ENCODE measurements at regions not wholly inside any gene's neighbourhood (a gene's known extent, or its start where the extent isn't known, plus 50 kb on each side); places are given as distances from the start of the nearest gene placed in this dataset.
A peak's percentile ranks its signal among the peaks of the same experiment; 100 is the strongest.

GRCh38 chr2:56583796-56584315, 400.1 kb downstream of the CCDC85A start:
- Histone ChIP-seq H2AFZ (ENCODE audit: low read length) (no peak overlapping the region), H3K27ac (ENCODE audit: low read depth, low read length) (no peak overlapping the region), H3K9ac (replicated peaks in 1 of 4; ENCODE audit: extremely low read depth in 1 of 4, low read depth in 3 of 4, low read length in 3 of 4) (no peak overlapping the region), H3K23me2 (ENCODE audit: low read depth, low read length) (no peaks in the 10 kb centered on the region), H3K9me3 (ENCODE audit: insufficient read depth in 2 of 2, low read depth in 1 of 2, low read length in 1 of 2) (no peaks in the 10 kb centered on the region), H3K36me3 (ENCODE audit: control insufficient read depth in 2 of 4, insufficient read depth in 4 of 4, low read length in 3 of 4) (no peaks in the 10 kb centered on the region), H3K18ac (ENCODE audit: extremely low read depth, low read length) (no peak overlapping the region), H3K27me3 (replicated peaks in 1 of 4; ENCODE audit: control insufficient read depth in 3 of 4, extremely low read depth in 1 of 4, insufficient read depth in 3 of 4, low read length in 3 of 4) (no peaks in the 10 kb centered on the region), H3K4me3 (ENCODE audit: extremely low read depth in 1 of 4, insufficient read depth in 2 of 4, low read depth in 3 of 4, low read length in 4 of 4) (no peak overlapping the region), H3K79me1 (ENCODE audit: low read depth, low read length) (no peaks in the 10 kb centered on the region), H4K91ac (replicated peaks; ENCODE audit: insufficient read length, low read length) (no peak overlapping the region), H2BK12ac (ENCODE audit: low read depth, low read length) (no peak overlapping the region), H4K20me1 (replicated peaks in 1 of 2; ENCODE audit: control insufficient read depth in 1 of 2, insufficient read depth in 2 of 2, low read length in 2 of 2) (no peaks in the 10 kb centered on the region), H2AK5ac (ENCODE audit: low read depth, low read length) (no peak overlapping the region), H3K4ac (replicated peaks; ENCODE audit: insufficient read length, low read depth, low read length) (no peak overlapping the region), H3K23ac (ENCODE audit: insufficient read length) (no peak overlapping the region), H2BK20ac (ENCODE audit: low read length) (no peak overlapping the region), H3K56ac (replicated peaks; ENCODE audit: insufficient read length, low read depth, low read length) (no peak overlapping the region), H2BK120ac (replicated peaks; ENCODE audit: low read depth, low read length) (no peak overlapping the region), H2BK15ac (ENCODE audit: low read length) (no peak overlapping the region), H4K8ac (ENCODE audit: extremely low read depth, insufficient read depth, low read length) (no peak overlapping the region), H3K4me1 (replicated peaks in 1 of 4; ENCODE audit: control insufficient read depth in 3 of 4, insufficient read depth in 4 of 4, low read length in 3 of 4) (peaks cover 0 to 2% (median 0%) of the 10 kb centered on the region in 4 experiments; a peak in 1 of 7 replicates), H3K79me2 (ENCODE audit: control insufficient read depth in 1 of 2, insufficient read depth in 2 of 2, low read length in 2 of 2) (no peaks in the 10 kb centered on the region), H3K4me2 (ENCODE audit: insufficient read depth in 1 of 2, low read depth in 2 of 2, low read length in 2 of 2) (no peak overlapping the region), H3K14ac (ENCODE audit: insufficient read length) (no peak overlapping the region), H2BK5ac (ENCODE audit: low read depth, low read length) (no peak overlapping the region), H4K5ac (ENCODE audit: insufficient read length, low read depth, low read length) (no peak overlapping the region)
- POLR2A ChIA-PET (ENCODE audit: partially characterized antibody), result no interaction called here
- no peak for DNase-seq (ENCODE audit: low read depth in 1 of 2, low spot score in 2 of 2)
- CTCF ChIA-PET (ENCODE audit: partially characterized antibody), result no interaction called here
- 82% methylated on average over 1 of the region's 1 CpG; no CpG with 5 or more reads in 1 of the 2 experiments for WGBS, 2 experiments (ENCODE audit: extremely low coverage in 1 of 2, insufficient coverage in 1 of 2, insufficient read length in 1 of 2, insufficient replicate concordance in 2 of 2, low coverage in 1 of 2, low lambda C conversion rate in 2 of 2, missing lambda C conversion rate in 1 of 2)
- FAIRE-seq, result peak; percentile 52
- TF ChIP-seq SP4 (IDR thresholded peaks at IDR 0.05; ENCODE audit: low read length) (no peak), RNF2 (IDR thresholded peaks at IDR 0.05; ENCODE audit: borderline replicate concordance, low read depth, low read length, missing control alignments, poor library complexity, severe bottlenecking) (no peak), KDM4A (IDR thresholded peaks at IDR 0.05; ENCODE audit: low read depth, low read length, severe bottlenecking) (no peak), SIRT6 (IDR thresholded peaks at IDR 0.05; ENCODE audit: low read length) (no peak), RBBP5 (IDR thresholded peaks at IDR 0.05; ENCODE audit: borderline replicate concordance, low read depth, low read length) (no peak), USF2 (IDR thresholded peaks at IDR 0.05; ENCODE audit: low read length) (no peak), PHF8 (conservative IDR thresholded peaks at IDR 0.05; ENCODE audit: low read depth, low read length) (no peak), SIN3A (conservative IDR thresholded peaks at IDR 0.05 in 1 of 2, IDR thresholded peaks at IDR 0.05 in 1 of 2; ENCODE audit: low read depth in 1 of 2, low read length in 2 of 2) (no peak), RAD21 (IDR thresholded peaks at IDR 0.05 in 1 of 2, conservative IDR thresholded peaks at IDR 0.05 in 1 of 2; ENCODE audit: low read depth in 2 of 2, low read length in 2 of 2) (no peak), CBX8 (IDR thresholded peaks at IDR 0.05; ENCODE audit: borderline replicate concordance, low read depth, low read length) (no peak), POLR2A (IDR thresholded peaks at IDR 0.05; ENCODE audit: control extremely low read depth in 1 of 2, low read depth in 2 of 2, low read length in 2 of 2) (no peak), POU5F1 (IDR thresholded peaks at IDR 0.05; ENCODE audit: low read depth, low read length) (no peak), NRF1 (IDR thresholded peaks at IDR 0.05; ENCODE audit: low read depth, low read length) (no peak)

All from H1 (cell line).